NCI-H1436 (cell line): ENCODE measurements at regions not wholly inside any gene's neighbourhood (a gene's known extent, or its start where the extent isn't known, plus 50 kb on each side); places are given as distances from the start of the nearest gene placed in this dataset.

Experiments
- DNase-seq: peaks from one replicate; lab custom pipeline; 2025; lab: John Stamatoyannopoulos, UW

GRCh38 chr7:155202106-155202871 is 95.4 kb upstream of the INSIG1 start:
- no peak for DNase-seq

DNA sequence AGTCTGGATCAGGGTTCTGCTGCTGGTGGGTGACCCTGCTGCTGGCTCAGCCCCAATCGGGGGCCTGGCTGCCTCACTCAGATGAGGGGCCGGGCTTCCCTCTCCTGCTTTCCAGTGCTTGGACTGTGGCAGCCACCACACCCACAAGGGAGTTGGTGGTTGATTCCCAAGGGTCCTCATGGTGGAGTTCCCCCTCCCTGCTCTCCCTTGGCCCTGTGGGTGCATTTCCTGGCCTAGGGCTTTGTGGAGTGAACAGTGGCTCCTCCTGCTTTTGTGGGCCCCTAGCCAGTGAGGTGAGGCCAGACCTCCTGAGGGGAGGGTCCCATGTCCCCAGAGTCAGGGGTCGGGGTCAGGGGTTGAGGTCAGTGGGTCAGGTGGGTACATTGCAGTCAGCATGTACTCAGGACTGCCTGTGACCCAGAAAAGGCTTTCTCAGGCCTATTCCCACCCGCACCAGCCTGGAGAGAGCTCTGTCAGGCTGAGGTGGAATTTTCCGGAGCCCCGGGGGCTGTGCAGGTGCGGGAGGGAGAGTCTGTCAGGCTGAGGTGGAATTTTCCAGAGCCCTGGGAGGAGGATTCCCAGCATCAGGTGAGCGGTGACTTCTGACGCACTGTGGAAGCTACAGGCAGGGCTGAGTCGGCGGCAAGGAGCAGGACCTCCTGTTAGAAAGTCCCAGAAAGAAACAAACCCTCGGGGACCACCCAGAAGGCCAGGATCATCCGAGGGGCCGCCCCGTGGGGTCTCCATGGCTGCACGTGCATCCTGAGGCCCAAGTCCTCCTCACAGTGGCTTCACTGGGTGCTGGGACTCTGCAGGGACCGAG is 94.4 kb upstream of the INSIG1 start:
- DNase-seq: peak; percentile 65

- no peak for DNase-seq
These were observed 93.6 kb upstream of the INSIG1 start for GRCh38 chr7:155203882-155204691.

GRCh38 chr7:155204744-155205367 is 92.8 kb upstream of the INSIG1 start:
- no peak for DNase-seq

GRCh38 chr7:155205368-155206317 is 92.0 kb upstream of the INSIG1 start:
- DNase-seq: no peak

DNA sequence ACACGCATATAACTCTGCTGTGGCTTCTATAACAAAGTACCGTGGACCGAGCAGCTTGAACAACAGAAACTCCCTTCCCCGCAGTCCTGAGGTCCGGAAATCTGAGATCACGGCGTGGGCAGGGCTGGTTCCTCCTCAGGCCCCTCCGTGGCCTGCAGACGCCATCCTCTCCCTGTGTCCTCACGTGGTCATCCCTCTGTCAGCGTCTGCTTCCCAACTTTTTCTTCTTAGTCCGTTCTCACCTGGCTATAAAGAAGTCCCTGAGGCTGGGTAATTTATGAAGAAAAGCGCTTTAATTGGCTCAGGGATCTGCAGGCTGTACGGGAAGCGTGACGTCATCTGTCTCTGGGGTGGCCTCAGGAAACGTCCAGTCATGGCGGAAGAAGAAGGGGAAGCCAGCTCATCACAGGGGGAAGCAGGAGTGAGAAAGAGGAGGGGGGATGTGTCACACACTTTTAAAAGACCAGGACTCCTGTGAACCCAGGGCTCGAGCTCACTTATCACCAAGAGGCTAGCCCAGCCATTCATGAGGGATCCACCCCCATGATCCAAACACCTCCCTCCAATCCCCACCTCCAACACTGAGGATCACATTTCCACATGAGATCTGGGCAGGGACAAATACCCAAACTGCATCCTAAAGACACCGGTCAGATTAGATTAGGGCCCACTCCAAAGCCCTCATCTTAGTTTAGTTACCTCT is 91.2 kb upstream of the INSIG1 start:
- DNase-seq: peak; percentile 37

GRCh38 chr7:155207326-155208002 is 90.2 kb upstream of the INSIG1 start:
- no peak for DNase-seq

- no peak for DNase-seq
These were observed 88.8 kb upstream of the INSIG1 start for GRCh38 chr7:155208681-155209477.

DNA sequence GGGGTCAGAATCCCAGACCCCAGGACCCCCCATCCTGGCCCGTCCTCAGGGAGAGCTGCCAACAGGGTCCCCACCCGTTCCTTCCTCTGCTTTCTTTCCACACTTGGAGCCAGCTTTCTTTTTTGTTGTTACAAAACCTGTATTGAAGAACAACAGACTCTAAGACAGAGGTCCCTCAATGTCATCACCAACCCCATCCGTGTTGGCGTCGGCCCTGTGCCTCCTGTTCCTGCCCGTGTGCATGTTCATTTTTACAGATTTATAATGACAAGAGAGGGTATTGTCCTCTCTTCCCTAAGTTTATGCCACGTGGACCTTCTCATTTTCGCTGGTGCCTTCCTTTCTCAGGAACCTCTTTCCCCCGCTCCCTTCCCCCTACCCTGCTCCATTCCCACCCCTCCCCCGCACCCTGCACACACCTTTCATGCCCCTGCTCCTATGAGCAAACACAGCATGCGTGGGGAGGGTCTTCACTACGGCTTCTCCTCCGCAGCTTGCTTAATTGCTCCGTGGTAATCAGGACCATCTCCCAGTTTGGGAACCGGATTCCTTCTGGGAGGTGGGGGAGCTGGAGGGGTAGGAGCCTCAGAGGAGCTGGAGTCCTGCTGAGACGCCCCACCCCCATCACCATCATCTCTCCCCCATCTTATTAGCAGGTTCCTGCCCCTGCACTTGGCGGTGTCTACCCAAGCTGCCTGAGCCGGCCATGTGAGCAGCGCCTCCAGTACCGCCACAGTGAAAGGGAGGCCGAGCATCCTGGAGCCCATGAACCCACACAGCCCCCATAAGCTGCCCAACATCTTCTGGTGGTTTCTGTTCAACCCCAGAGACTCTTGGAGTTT is 88.0 kb upstream of the INSIG1 start:
- DNase-seq: no peak

DNA sequence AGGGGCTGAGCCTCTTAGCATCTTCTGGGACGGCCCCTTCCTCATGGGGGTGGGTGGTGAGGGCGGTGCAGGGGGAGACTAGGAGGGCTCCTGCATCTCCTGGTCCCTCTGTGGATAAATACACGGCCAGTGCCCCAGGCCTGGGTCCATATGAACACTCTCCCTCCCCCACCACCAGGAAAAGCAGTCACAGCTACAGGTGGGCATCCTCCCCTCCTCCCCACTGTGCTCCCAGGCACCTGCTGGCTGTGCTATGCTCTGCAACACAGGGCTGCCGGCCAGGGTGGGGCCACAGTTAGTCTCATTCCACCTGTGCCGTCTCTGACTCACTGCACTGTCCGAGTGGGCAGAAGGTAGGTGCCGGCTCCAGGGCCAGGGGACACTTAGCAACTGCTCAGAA is 87.3 kb upstream of the INSIG1 start:
- no peak for DNase-seq

GRCh38 chr7:155211173-155211572 is 86.5 kb upstream of the INSIG1 start:
- no peak for DNase-seq

GRCh38 chr7:155211761-155212160 is 85.9 kb upstream of the INSIG1 start:
- DNase-seq: no peak

DNA sequence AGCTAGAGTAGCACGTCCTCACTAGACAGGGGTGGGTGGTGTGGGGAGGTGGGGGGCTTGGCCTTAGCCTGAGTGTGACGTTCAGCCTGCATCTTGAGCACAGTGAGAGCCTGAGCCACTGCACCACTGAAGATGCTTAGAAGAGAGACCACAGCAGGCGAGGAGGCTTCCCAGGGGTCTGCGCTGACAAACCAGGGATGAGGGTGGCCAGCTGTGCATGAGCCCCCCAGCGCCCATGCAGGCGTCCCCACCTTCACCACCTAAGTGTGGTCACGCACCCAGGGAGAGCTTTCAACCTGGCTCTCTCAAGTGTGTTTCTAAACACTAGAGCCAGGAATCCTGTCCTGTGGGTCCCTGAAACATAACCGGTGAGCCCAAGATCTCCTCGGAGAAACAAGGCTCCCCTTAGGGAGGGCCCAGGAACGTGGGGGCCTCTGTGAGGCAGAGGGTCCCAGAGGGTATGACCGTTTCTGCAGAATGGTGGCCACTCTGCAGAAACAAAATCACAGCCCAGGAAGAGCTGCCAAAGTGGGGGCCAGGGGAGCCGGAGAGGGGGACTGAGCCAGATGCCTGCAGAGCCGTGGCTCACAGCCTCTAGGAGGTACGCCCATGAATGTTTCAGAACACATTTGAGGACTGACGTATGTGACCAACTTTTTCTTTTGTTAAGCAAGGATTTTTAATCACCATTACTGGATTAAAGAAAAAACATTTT is 85.2 kb upstream of the INSIG1 start:
- no peak for DNase-seq

GRCh38 chr7:155213385-155213784 is 84.3 kb upstream of the INSIG1 start:
- DNase-seq: no peak

- DNase-seq: no peak
These were observed 83.5 kb upstream of the INSIG1 start for GRCh38 chr7:155213955-155214740.

DNA sequence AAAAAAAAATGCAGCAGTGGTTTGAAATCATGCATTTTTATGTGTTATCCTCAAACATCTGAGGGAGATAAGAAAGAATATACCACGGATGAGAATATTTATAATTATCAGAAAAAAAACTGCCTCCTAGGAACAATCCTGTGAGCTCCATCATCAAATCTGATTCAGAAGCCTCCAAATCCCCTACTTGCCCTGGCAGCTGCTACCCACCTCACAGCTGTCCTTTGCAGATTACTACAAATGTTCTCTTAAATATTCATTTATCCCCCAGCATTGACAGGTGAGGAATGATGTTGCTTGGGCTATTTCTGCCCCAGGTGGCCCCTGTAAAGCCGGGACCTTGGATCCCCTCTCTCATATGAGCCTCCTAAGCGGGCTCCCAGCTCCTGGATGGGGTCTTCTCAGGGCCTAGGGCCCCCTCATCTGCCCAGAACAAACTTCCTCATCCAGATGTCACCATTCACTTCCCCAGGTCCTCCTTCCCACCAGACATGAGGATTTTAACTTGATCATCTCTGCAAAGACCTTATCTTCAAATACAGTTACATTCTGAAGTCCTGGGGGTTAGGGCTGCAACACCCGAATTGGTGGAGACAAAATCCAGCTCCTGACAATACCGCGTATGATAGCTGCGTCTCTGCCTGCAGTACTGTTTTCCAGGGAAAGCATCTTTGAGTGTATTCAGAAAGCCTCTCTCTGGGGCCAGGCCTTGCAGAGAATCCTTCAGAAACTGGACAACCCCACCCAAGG is 81.9 kb upstream of the INSIG1 start:
- no peak for DNase-seq
